CD8-positive, alpha-beta memory T cell (primary cell): ENCODE measurements at regions not wholly inside any gene's neighbourhood (a gene's known extent, or its start where the extent isn't known, plus 50 kb on each side); places are given as distances from the start of the nearest gene placed in this dataset.

Experiments
- CTCF ChIA-PET: fragments of 350-600 bp; sonication (Branson Sonifier 250); formaldehyde crosslinking; loops from one replicate; lab custom pipeline; 2021; ENCODE audit warnings: antibody characterized with exemption; lab: Charles Lee
- POLR2A ChIA-PET: fragments of 350-600 bp; sonication (Branson Sonifier 250); formaldehyde crosslinking; loops from one replicate; lab custom pipeline; 2021; ENCODE audit warnings: antibody characterized with exemption; lab: Charles Lee
- DNase-seq, 5 donors: peaks; one replicate each; pipeline versions ENCODE4 v3.0.0 to v3.0.0-alpha.2; 2020 to 2022; ENCODE audit warnings: mixed read lengths in 1 of 5
- H3K27ac ChIP-seq: one replicate; pipeline ENCODE4 v1.7.0; 2013; ENCODE audit warnings: low read depth, mild to moderate bottlenecking, low read length, moderate library complexity
- H3K27me3 ChIP-seq: 2 replicates; pipeline ENCODE4 v1.7.0; 2013; ENCODE audit warnings: low read length, mild to moderate bottlenecking; ENCODE audit not compliant: insufficient read depth, poor library complexity, severe bottlenecking
- H3K36me3 ChIP-seq: 2 replicates; pipeline ENCODE4 v1.7.0; 2013; ENCODE audit warnings: mild to moderate bottlenecking, low read length, moderate library complexity; ENCODE audit not compliant: insufficient read depth
- H3K4me1 ChIP-seq: 2 replicates; pipeline ENCODE4 v1.7.0; 2013; ENCODE audit warnings: mild to moderate bottlenecking, low read length, moderate library complexity; ENCODE audit not compliant: insufficient read depth
- H3K4me3 ChIP-seq: 2 replicates; pipeline ENCODE4 v1.7.0; 2013; ENCODE audit warnings: mild to moderate bottlenecking, low read length
- H3K9me3 ChIP-seq: 2 replicates; pipeline ENCODE4 v1.7.0; 2013; ENCODE audit warnings: mild to moderate bottlenecking, low read length
- H3K27ac Mint-ChIP-seq, 8 donors: one replicate each; pipeline ENCODE4 v1.8.0; 2020 to 2021; ENCODE audit warnings: mixed read lengths in 8 of 8, mild to moderate bottlenecking in 6 of 8, inconsistent platforms in 3 of 8, moderate library complexity in 3 of 8
- H3K27me3 Mint-ChIP-seq, 2 donors: one replicate each; pipeline ENCODE4 v1.8.0; 2020 to 2021; ENCODE audit warnings: mixed read lengths in 2 of 2, mild to moderate bottlenecking in 1 of 2, moderate library complexity in 1 of 2
- H3K36me3 Mint-ChIP-seq, 3 donors: one replicate each; pipeline ENCODE4 v1.8.0; 2020 to 2021; ENCODE audit warnings: mixed read lengths in 3 of 3, inconsistent platforms in 1 of 3, mild to moderate bottlenecking in 1 of 3
- H3K4me1 Mint-ChIP-seq, 3 donors: one replicate each; pipeline ENCODE4 v1.8.0; 2020 to 2021; ENCODE audit warnings: mixed read lengths in 3 of 3, inconsistent platforms in 1 of 3, mild to moderate bottlenecking in 1 of 3
- H3K4me3 Mint-ChIP-seq, 7 donors: one replicate each; pipeline ENCODE4 v1.8.0; 2020 to 2021; ENCODE audit warnings: mixed read lengths in 7 of 7, mild to moderate bottlenecking in 6 of 7, moderate library complexity in 4 of 7, inconsistent platforms in 2 of 7
- H3K9me3 Mint-ChIP-seq, 5 donors: one replicate each; pipeline ENCODE4 v1.8.0; 2020 to 2022; ENCODE audit warnings: mixed read lengths in 5 of 5, mild to moderate bottlenecking in 3 of 5, moderate library complexity in 2 of 5, inconsistent platforms in 1 of 5

- POLR2A ChIA-PET: no interaction called here
- Mint-ChIP-seq H3K27me3 (no peaks in the 10 kb centered on the region), H3K4me3 (no peak overlapping the region), H3K27ac (no peak overlapping the region), H3K36me3 (no peaks in the 10 kb centered on the region), H3K4me1 (no peaks in the 10 kb centered on the region), H3K9me3 (peaks cover 0 to 15% (median 8%) of the 10 kb centered on the region in 5 donors)
- Histone ChIP-seq H3K27ac (no peak overlapping the region), H3K4me1 (no peaks in the 10 kb centered on the region), H3K36me3 (no peaks in the 10 kb centered on the region), H3K27me3 (no peaks in the 10 kb centered on the region), H3K4me3 (no peak overlapping the region), H3K9me3 (no peaks in the 10 kb centered on the region)
- CTCF ChIA-PET: no interaction called here
- DNase-seq: no peak
Observed at GRCh38 chr13:61988810-61989209, 573.2 kb upstream of the PCDH20 start.

- no peaks in the 10 kb centered on the region for H3K27me3 Mint-ChIP-seq
- DNase-seq: no peak
- H3K27ac ChIP-seq: no peak overlapping the region
- no peaks in the 10 kb centered on the region for H3K36me3 Mint-ChIP-seq
- CTCF ChIA-PET: no interaction called here
- no peaks in the 10 kb centered on the region for H3K4me1 ChIP-seq
- POLR2A ChIA-PET: no interaction called here
- H3K9me3 ChIP-seq: no peaks in the 10 kb centered on the region
- no peak overlapping the region for H3K27ac Mint-ChIP-seq
- peaks cover 7 to 28% (median 21%) of the 10 kb centered on the region in 5 donors for H3K9me3 Mint-ChIP-seq
- H3K27me3 ChIP-seq: no peaks in the 10 kb centered on the region
- no peaks in the 10 kb centered on the region for H3K36me3 ChIP-seq
- H3K4me1 Mint-ChIP-seq: no peaks in the 10 kb centered on the region
- H3K4me3 Mint-ChIP-seq: no peak overlapping the region
- no peak overlapping the region for H3K4me3 ChIP-seq
Observed at GRCh38 chr13:61975001-61975400, 559.4 kb upstream of the PCDH20 start.

DNA sequence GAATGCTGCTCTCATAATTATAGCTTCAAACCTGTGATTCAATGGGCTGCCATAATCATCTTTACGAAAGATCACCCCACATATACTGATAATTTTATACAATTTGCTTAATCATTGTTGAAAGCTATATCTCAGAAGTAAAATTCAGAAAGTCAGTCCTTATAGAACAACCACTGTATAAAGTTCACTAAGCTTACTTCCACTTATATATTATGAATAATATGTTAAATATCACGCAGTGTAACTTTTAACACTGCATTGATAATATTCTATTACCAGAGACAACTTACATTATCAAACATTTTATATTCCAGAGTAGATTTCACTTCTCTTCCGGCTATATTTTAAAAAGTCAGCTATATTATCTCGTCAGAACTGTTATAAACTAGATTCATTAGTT is 550.1 kb upstream of the PCDH20 start:
- Mint-ChIP-seq H3K27ac (no peak overlapping the region), H3K4me3 (no peak overlapping the region), H3K27me3 (no peaks in the 10 kb centered on the region), H3K4me1 (no peaks in the 10 kb centered on the region), H3K36me3 (no peaks in the 10 kb centered on the region), H3K9me3 (peaks cover 0 to 11% (median 3%) of the 10 kb centered on the region in 5 donors)
- POLR2A ChIA-PET: no interaction called here
- Histone ChIP-seq H3K27me3 (no peaks in the 10 kb centered on the region), H3K4me1 (no peaks in the 10 kb centered on the region), H3K27ac (no peak overlapping the region), H3K4me3 (no peak overlapping the region), H3K36me3 (no peaks in the 10 kb centered on the region), H3K9me3 (no peaks in the 10 kb centered on the region)
- DNase-seq: no peak
- CTCF ChIA-PET: no interaction called here

DNA sequence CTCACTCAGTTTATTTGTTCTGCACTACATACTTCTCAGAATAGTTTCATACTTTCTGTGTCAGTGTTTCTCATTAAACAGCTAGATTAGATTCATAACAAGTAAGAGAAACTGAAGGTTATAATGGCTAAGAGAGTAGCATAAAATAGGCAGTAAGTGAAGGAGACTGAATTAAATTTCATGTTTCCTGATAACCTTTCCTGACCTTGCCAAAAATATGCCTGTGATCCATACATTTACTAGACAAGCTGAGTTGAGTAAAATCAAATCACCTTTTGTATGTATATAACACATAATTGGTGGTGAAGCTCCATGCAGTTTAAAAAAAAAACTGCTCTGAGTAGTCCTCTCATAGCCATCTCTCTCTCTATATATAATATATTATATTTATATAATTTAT is 545.3 kb upstream of the PCDH20 start:
- no peaks in the 10 kb centered on the region for H3K4me1 Mint-ChIP-seq

DNA sequence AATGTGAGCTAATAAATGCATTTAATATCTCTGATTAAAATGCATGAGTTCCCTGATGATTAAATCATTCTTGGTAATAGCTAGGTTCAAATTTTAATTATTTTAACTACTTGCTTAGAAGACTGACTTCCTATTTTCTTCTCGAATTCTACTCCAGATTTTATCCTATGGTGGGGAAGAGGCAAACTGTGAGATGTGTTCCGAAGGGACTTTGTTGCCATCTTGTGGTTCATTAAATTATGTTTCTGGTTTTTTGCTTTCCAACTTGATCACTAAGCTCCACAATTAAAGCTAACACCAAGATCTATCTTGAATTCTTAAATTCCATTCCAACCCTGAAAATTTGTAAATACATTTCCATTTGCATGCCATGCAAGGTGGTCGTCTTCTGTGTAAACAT is 538.4 kb upstream of the PCDH20 start:
- DNase-seq: no peak
- no peaks in the 10 kb centered on the region for H3K4me1 ChIP-seq
- Mint-ChIP-seq H3K4me1 (no peaks in the 10 kb centered on the region), H3K27ac (no peak overlapping the region), H3K9me3 (peaks cover 0 to 7% (median 5%) of the 10 kb centered on the region in 5 donors), H3K4me3 (no peak overlapping the region), H3K27me3 (peaks cover 0 to 1% of the 10 kb centered on the region in 2 donors), H3K36me3 (no peaks in the 10 kb centered on the region)
- CTCF ChIA-PET: no interaction called here
- H3K36me3 ChIP-seq: no peaks in the 10 kb centered on the region
- POLR2A ChIA-PET: no interaction called here
- H3K9me3 ChIP-seq: no peaks in the 10 kb centered on the region
- H3K4me3 ChIP-seq: no peak overlapping the region
- H3K27me3 ChIP-seq: no peaks in the 10 kb centered on the region
- no peak overlapping the region for H3K27ac ChIP-seq

More for the DNA sequence above, 545.3 kb upstream of the PCDH20 start:
- Histone ChIP-seq H3K36me3 (no peaks in the 10 kb centered on the region), H3K4me1 (no peaks in the 10 kb centered on the region), H3K9me3 (no peaks in the 10 kb centered on the region), H3K27me3 (no peaks in the 10 kb centered on the region), H3K4me3 (no peak overlapping the region), H3K27ac (no peak overlapping the region)
- H3K27me3 Mint-ChIP-seq: peaks cover 0 to 1% of the 10 kb centered on the region in 2 donors
- no peak overlapping the region for H3K27ac Mint-ChIP-seq
- no peak for DNase-seq
- H3K9me3 Mint-ChIP-seq: peaks cover 2 to 11% (median 8%) of the 10 kb centered on the region in 5 donors
- H3K4me3 Mint-ChIP-seq: no peak overlapping the region
- POLR2A ChIA-PET: no interaction called here
- no peaks in the 10 kb centered on the region for H3K36me3 Mint-ChIP-seq
- CTCF ChIA-PET: no interaction called here

DNA sequence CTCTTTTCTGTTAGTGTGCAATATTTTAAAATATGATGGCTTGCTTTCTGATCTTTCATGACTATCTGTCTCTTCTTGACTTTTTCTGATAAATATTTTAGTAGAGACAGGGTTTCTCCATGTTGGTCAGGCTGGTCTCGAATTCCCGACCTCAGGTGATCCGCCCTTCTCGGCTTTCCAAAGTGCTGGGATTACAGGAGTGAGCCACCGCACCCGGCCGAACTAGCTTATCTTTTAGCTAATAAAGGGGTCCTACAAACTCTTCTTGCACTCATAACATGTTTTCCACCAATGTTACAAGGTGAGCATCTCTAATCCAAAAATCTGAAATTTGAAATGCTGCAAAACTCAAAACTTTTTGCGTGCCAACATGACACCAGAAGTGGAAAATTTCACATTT is 535.2 kb upstream of the PCDH20 start:
- no peak overlapping the region for H3K4me3 Mint-ChIP-seq
- no peaks in the 10 kb centered on the region for H3K36me3 ChIP-seq
- H3K27me3 ChIP-seq: no peaks in the 10 kb centered on the region
- no peak overlapping the region for H3K4me3 ChIP-seq
- H3K27ac ChIP-seq: no peak overlapping the region
- no peaks in the 10 kb centered on the region for H3K9me3 ChIP-seq
- peaks cover 2 to 8% (median 5%) of the 10 kb centered on the region in 5 donors for H3K9me3 Mint-ChIP-seq
- no peaks in the 10 kb centered on the region for H3K36me3 Mint-ChIP-seq
- ChIA-PET POLR2A (no interaction called here), CTCF (no interaction called here)
- no peaks in the 10 kb centered on the region for H3K4me1 Mint-ChIP-seq
- H3K27ac Mint-ChIP-seq: no peak overlapping the region
- no peaks in the 10 kb centered on the region for H3K27me3 Mint-ChIP-seq
- no peak for DNase-seq
- H3K4me1 ChIP-seq: no peaks in the 10 kb centered on the region

DNA sequence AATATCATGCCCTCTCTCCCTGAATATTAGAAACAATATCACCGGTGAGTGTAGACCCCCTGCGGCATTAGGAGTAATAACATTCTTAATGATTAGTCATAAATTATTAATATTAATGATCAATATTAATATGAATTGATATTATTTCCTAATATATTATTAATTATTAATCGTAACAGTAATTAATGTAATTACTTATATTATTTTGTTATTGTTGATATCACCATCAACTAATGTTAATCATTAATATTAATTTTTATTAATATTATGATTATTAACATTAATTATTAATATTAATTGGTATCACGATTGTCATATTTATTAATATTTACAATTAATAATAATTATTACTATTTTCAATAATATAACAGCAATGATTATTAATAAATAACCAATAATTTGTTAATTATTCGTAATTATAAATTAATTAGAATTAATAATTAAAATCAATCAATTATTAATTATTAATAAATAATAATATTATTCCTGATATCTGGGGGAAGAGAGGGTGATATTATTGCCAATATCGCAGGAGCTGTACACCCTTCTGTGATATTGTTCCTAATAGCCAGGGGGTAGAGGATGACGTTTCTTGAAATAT is 528.8 kb upstream of the PCDH20 start:
- no peak for DNase-seq
- Mint-ChIP-seq H3K4me3 (no peak overlapping the region), H3K4me1 (no peaks in the 10 kb centered on the region), H3K9me3 (peaks cover 6 to 22% (median 11%) of the 10 kb centered on the region in 5 donors), H3K36me3 (no peaks in the 10 kb centered on the region), H3K27me3 (peaks cover 0 to 2% of the 10 kb centered on the region in 2 donors), H3K27ac (no peak overlapping the region)
- Histone ChIP-seq H3K27ac (no peak overlapping the region), H3K9me3 (no peaks in the 10 kb centered on the region), H3K27me3 (no peaks in the 10 kb centered on the region), H3K4me3 (no peak overlapping the region), H3K4me1 (no peaks in the 10 kb centered on the region), H3K36me3 (no peaks in the 10 kb centered on the region)
- POLR2A ChIA-PET: no interaction called here
- CTCF ChIA-PET: no interaction called here

GRCh38 chr13:61935710-61936109 is 520.1 kb upstream of the PCDH20 start:
- Mint-ChIP-seq H3K4me3 (no peak overlapping the region), H3K27ac (no peak overlapping the region), H3K9me3 (peaks cover 3 to 33% (median 7%) of the 10 kb centered on the region in 5 donors), H3K4me1 (no peaks in the 10 kb centered on the region), H3K27me3 (peaks cover 0 to 2% of the 10 kb centered on the region in 2 donors), H3K36me3 (no peaks in the 10 kb centered on the region)
- ChIA-PET CTCF (no interaction called here), POLR2A (no interaction called here)
- Histone ChIP-seq H3K4me1 (no peaks in the 10 kb centered on the region), H3K9me3 (no peaks in the 10 kb centered on the region), H3K36me3 (no peaks in the 10 kb centered on the region), H3K4me3 (no peak overlapping the region), H3K27ac (no peak overlapping the region), H3K27me3 (no peaks in the 10 kb centered on the region)
- no peak for DNase-seq
